Adrenal gland (tissue), 5 donors: ENCODE measurements at regions not wholly inside any gene's neighbourhood (a gene's known extent, or its start where the extent isn't known, plus 50 kb on each side); places are given as distances from the start of the nearest gene placed in this dataset.

Source experiments
- POLR2A ChIP-seq, 2 donors: fragments of 450-650 bp; IDR thresholded peaks; one replicate each; pipeline ENCODE4 v1.6.1; 2017; ENCODE audit warnings: antibody characterized with exemption in 2 of 2, mild to moderate bottlenecking in 2 of 2, moderate library complexity in 1 of 2
- TF ChIP-seq, protein P1 (sequence below), 6 experiments: fragments of 450-650 bp in 4 of 6; fragments of 200-600 bp in 2 of 6; sonication (generic) in 1 of 6; IDR thresholded peaks; 1 replicate in 5 of 6; 2 replicates in 1 of 6; pipeline versions ENCODE4 v1.5.1 to v1.8.0; 2016 to 2021; ENCODE audit warnings: antibody characterized with exemption in 6 of 6, mild to moderate bottlenecking in 2 of 6, moderate library complexity in 1 of 6
- donor health status: DM: no; HTN: no; CAD: no.

DNA sequence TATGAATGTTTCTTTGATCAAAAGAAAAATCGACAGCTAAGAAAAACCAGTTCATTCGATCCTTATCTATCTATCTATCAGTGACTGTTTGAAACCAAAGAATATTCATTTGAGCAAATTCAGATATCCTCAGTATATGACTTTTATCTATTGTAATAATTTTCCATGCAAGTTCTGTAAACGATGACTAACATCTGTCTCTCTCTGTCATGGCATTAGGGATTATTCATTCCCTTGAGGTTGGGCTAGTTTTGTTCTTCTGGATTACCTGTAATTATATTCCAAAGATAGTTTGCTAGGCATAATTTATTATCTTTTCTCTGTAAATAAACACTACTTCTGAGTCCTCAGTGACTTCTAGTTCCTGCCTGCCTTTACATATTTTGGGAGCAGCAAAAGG is 497.7 kb upstream of the CDH11 start:
- TF ChIP-seq, protein P1, sequence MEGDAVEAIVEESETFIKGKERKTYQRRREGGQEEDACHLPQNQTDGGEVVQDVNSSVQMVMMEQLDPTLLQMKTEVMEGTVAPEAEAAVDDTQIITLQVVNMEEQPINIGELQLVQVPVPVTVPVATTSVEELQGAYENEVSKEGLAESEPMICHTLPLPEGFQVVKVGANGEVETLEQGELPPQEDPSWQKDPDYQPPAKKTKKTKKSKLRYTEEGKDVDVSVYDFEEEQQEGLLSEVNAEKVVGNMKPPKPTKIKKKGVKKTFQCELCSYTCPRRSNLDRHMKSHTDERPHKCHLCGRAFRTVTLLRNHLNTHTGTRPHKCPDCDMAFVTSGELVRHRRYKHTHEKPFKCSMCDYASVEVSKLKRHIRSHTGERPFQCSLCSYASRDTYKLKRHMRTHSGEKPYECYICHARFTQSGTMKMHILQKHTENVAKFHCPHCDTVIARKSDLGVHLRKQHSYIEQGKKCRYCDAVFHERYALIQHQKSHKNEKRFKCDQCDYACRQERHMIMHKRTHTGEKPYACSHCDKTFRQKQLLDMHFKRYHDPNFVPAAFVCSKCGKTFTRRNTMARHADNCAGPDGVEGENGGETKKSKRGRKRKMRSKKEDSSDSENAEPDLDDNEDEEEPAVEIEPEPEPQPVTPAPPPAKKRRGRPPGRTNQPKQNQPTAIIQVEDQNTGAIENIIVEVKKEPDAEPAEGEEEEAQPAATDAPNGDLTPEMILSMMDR (IDR thresholded peaks at IDR 0.05) = no peak
- no peak for TF ChIP-seq POLR2A (IDR thresholded peaks at IDR 0.05)
